Left renal cortex interstitium (tissue), 4 donors: ENCODE measurements at regions not wholly inside any gene's neighbourhood (a gene's known extent, or its start where the extent isn't known, plus 50 kb on each side); places are given as distances from the start of the nearest gene placed in this dataset.

ENCODE experiments used
- DNase-seq, 4 donors: peaks; one replicate each; pipeline ENCODE4 v3.0.0-alpha.2; 2013; ENCODE audit warnings: low read depth in 4 of 4, low spot score in 2 of 4, missing footprints in 1 of 4

DNA sequence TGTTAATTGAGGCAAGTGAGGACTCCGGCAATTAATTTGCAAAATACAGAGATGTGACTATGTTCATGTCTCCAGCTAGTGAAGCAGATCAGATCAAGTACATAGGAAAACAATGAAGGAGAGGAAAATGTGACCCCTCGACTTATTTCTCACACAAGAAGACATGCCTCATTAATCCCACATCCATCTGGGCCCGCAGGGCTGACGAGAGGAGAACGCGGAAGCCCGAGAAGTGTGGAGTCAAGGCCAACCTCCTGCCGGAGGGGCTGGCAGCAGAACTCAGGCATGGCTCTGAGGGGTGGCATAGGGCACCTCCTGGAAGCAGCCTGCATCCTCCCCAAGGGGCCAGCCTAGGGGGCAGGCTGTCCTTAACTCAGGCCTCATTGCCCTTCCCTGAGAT lies 54.4 kb downstream of the ZNF503 start:
- peak in 2 of 4 donors; percentile 56 to 73 for DNase-seq

DNA sequence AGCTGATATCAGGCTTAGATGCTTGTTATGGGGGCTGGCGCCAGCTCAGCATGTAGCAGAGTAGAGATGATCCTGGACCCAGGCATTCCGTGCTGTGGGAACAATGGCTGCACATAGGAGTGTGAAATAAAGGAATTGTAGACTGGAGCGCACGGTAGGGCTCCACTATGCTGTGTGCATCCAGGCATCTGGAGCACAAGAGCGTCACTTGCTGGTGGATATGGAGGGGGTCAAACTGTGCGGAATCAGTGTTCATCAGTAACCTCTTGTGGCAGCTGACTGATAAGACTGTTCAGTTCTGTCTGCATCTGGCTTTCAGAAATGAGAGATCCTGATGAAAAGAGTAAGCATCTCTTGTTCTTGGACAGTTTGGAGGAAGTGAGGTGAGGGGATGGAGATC lies 55.8 kb downstream of the ZNF503 start:
- no peak for DNase-seq

DNA sequence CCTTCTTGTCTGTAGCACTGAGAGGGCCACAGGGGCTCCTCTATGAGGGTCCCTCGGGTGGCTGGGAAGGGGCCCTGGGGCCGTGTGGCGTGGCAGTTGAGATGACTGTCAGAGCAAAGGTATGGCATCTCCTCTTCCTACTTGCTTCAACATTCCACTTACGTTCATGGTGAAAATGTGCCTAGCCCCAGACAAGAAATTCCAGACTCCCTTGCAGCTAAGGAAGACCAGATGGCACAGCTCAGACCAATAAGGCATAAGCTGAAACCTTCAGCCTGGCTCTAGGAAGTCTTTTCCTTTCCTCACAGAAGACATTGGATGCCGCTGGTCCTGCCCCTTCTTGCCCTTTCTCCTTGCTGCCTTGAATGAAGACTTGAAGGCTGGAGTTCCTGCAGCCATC lies 57.4 kb downstream of the ZNF503 start:
- no peak for DNase-seq

DNA sequence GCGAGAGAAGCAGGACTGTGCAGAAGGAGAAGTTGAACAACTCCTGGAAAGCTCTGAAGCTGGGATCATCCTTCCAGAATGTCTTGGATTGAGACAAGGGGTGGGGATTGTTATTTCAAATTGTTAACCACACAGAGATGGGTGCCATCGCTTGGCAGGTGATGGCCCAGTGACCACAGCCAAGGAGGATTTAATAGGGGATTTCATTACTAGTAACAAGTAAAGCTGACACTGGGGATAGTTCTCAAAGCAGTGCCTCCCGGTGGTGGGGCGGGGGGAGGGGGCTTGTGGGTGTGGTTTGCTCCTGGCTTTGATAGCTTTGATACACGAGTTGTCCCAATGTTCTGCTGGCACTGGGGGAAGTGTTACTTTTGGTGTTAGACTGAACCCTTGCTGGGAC lies 59.2 kb downstream of the ZNF503 start:
- DNase-seq = no peak

DNA sequence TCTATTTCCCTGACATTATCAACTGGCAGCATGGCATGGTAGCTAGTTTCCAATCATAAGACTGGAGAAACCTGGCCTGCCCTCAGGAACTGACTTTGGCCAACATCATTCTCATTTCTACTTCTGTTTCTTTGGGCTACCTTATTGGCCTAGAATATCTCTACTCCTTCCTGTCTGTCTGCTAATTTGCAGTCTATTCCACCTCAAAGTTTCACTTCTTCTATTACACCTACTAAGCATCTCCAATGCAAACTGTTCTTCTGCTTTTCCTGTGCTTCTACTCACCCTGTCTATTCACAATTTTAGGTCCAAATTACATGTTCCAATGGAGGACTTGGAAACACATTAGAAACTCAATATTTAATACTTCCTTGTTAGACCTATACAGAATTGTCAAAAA lies 65.6 kb downstream of the ZNF503 start:
- no peak for DNase-seq

DNA sequence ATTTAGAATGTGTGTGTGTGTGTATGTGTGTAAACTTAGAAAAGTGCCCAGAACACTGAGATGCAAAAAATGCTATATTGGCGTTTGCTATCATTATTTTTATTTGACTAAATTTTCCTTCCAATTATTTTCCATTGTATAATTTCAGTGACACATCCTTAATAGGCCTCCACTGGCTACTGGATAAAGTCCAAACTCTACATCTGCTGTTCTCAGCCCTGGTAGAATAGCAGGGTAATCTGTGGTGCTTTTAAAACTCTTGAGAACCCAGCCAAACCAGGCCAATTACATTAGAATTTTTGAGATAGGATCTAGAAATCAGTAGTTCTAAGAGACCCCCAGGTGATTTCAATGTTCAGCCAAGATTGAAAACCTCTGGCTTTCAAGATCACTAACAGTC lies 66.4 kb downstream of the ZNF503 start:
- no peak for DNase-seq

DNA sequence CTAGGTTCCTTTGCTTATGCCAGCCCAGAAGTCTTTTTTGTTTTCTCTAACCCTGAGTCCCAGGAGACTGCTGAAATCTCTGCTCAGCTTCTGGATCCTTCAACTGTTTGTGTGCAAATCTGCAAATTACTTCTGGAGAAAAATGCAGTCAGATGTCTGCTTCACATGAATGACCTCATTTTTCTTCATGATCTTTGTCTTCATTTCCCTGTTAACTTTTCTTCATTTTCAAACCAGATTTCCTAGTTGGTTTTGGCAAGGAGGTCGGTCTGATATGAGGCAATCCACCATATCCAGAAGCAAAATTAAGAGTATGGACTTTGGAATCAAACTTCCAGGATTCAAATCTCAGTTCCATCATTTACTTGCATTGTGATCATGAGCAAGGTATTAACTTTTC lies 66.8 kb downstream of the ZNF503 start:
- DNase-seq = no peak

DNA sequence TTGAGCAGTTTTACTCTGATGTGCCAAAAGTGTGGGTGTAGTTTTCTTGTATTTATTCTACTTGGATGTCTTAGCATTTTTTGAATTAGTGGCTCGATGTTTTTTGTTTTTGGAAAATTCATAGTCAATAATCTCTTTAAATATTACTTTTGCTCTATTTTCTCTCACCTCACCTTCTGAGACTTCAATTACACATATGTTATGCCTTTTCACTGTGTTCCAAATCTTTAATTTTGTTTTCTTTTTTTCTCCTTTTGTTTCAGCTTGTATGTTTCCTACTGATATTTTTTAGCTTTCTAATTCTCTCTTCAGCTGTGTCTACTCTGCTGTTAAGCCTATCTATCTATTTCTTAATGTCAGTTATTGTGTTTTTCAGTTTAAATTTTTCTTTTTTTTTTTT lies 69.5 kb downstream of the ZNF503 start:
- no peak for DNase-seq

DNA sequence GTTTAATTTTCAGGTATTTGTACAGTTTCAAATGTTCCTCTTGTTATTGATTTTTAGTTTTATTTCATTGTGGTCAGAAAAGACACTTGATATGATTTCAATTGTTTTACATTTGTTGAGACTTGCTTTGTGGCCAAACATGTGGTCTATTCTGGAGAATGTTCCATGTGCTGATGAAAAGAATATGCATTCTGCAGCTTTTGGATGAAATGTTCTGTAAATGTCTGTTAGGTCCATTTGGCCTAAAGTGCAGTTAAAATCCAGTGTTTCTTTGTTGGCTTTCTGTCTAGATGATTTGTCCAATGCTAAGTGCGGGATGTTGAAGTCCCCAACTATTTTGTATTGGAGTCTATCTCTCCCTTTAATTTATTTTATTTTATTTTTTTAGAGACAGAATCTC lies 70.5 kb downstream of the ZNF503 start:
- no peak for DNase-seq

DNA sequence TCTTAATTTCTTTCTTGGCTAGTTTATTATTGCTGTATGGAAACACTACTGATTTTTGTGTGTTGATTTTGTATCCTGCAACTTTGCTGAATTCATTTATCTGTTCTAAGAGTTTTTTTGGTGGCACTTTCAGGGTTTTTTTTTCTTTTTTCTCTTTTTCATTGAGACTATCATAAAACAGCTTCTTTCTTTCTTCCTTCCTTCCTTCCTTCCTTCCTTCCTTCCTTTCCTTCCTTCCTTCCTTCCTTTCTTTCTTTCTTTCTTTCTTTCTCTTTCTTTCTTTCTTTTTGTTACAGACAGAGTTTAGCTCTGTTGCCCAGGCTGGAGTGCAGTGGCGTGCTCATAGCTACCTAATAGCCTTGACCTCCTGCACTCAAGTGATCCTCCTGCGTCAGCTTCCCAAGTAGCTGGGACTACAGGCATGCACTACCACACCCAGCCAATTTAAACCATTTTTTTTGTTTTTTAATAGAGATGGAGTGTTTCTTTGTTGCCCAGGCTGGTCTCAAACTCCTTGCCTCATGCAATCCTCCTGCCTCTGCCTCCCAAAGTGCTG lies 72.3 kb downstream of the ZNF503 start:
- no peak for DNase-seq

DNA sequence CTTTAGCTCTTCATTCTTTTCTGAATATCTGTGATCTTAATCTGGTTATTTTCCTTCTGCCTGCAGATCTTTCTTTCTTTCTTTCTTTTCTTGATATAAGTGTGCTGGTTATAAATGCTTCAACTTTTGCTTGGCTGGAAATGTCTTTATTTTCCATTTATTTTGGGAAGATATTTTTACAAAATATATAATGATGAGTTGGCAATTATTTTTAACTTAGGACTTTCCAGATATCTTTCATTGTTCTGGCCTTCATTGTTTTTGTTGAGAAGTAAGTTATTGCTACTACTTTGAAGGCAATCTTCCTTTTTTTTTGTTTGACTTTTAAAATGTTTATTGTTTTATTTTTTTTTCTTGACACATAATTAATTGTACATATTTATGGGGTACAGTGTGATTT lies 75.3 kb downstream of the ZNF503 start:
- DNase-seq = no peak

DNA sequence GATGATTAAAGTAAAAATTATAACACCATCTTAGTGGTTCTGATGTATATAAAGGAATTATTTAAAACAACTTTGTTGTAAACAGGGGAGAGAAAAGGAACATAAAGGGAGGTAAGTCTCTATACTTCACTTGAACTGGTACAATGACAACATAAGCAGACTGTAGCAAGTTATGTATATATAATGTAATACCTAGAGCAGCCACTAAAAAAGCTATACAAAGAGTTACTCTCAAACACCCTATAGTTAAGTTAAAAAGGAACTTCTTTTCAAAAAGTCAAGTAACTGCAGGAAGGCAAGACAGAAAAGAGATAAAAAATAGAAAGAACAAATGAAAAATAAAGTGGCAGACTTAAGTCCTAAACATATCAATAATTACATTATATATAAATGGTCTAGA lies 82.3 kb downstream of the ZNF503 start:
- DNase-seq = no peak

DNA sequence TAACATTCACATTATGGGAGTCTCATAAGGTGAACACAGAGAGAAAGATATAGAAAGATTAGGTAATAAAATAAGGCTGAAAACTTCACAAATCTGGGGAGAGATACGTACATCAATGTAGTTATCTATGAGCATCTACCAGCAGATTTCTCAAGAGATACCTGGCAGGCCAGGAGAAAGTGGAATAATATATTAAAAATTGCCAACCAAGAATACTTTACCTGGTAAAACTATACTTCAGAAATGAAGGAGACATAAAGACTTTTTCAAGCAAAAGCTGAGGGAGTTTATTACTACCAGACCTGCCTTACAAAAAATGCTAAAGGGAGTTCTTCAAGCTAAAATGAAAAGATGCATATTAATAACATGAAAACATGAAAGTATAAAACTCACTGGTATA lies 78.8 kb upstream of the COMTD1 start:
- no peak for DNase-seq

DNA sequence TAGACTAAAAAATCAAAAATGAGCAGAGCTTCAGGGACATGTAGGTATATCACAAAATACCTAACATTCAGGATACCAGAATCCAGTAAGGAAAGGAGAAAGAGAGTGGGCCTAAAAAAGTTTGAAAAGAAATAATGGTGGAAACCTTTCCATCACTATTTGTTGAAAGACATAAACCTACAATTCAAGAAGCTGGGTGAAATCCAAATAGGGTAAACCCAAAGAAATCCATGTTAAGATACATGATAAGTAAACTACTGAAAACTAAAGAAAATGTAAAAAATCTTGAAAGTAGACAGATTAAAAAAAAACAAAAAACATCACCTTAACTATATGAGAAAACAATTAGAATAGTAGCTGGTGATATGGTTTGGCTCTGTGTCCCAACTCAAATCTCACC lies 76.7 kb upstream of the COMTD1 start:
- DNase-seq = no peak

DNA sequence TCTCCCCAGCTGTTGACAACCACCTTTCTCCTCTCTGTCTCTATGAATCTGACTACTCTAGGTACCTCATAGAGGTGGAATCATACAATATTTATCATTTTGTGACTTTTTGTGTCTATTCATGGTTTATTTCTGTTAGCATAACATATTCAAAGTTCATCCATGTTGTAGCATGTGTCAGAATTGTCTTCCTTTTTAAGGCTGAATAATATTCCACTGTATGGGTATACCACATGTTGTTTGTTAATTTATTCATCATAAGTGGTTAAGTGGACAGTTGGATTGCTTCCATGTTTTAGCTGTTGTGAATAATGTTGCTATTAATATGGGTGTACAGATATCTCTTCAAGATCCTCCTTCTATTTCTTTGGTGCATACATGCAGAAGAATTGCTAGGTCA lies 69.9 kb upstream of the COMTD1 start:
- DNase-seq = no peak

DNA sequence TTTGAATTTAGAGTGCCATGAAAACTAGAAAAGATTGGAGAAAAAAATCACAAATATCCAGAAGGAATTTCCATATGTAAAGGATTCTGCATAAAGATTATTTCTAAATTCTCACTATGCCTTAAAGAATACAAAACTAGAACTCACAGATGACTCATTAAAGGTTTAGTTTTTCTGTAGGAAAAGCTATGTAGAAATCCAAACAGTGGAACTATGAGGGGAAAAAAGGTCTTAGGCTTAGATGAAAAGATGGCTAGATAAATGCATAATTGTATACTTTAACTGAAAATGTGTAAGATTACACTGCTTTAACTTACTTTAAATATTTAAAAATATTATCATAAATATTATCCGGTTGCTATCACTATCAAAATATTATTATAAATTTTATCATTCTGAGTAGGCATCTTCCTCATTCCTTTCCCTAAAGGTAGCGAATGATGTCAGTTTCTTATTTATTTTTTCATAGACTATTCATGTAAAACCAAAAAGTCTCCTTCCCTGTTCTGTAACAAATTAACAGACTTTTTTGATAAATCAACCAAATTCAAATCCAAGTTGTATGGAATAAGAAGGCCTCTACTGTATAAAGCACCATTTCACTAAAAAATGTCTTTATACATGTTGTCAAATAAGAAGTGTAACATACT lies 69.1 kb upstream of the COMTD1 start:
- no peak for DNase-seq

DNA sequence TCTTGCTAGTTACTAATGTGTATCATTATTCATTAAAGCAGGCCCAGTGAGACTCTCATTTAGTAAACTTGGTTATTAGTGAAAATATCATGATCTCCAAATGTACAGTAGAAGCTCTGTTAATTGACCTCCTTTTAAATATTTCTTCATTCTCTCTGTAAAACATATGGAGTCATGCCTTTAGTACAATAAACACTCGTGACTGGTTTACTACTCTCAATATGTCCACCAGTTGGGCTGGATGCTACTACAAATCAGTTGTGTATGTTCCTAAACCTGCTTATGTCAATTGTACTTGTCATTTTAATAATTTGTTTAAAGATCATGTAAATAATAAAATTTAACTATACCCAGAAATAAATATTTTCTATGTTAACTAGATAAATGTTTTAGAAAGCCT lies 68.6 kb upstream of the COMTD1 start:
- DNase-seq = no peak

DNA sequence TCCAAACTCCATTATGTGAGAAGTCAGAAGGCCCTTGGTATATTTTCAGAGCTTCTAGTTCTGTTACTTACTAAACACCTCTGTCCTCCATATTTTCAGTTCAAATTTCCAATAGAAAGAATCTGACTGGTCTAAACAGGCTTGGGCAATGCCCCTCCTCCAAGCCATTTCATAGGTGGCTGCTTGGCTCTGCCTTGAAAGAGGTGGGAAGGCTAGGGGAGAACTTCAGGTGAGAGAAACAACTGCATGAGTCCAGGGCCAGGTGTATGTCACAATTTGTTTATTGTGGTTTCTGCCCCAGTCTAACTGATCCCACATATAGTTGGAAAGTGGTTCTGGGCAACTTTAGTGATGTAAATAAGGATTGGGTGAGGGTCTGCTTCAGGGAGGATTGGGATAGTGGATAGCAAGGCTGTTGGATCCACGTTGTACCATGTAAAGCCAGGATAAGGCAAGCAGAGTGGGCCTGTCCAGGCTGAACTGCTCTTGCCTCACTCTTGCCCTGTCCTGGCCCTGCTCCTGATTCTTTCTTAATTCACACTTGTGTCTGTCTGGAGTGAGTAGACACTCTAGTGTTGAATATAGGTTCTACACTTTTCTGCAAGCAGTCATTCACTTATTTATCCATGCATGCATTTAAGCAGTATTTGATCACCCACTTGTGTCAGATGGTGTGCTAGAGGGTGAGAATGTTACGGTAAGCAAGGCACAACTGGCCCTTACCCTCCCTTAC lies 67.5 kb upstream of the COMTD1 start:
- no peak for DNase-seq

DNA sequence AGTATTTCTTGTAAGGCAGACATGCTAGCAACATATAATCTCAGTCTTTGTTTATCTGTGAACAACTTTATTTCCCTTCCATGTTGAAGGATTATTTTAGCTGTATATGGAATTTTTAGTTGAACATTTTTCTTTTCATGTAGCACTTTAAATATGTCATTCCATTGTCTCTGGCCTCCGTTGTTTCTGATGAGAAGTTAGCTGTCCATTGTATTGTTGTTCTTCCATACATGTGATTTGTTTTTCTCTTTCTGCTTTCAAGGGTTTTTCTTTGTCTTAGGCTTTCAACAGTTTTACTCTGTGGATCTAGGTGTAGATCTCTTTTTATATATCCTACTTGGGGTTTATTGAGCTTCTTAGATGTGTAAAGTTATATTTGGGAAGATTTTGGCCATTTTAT lies 66.3 kb upstream of the COMTD1 start:
- no peak for DNase-seq

DNA sequence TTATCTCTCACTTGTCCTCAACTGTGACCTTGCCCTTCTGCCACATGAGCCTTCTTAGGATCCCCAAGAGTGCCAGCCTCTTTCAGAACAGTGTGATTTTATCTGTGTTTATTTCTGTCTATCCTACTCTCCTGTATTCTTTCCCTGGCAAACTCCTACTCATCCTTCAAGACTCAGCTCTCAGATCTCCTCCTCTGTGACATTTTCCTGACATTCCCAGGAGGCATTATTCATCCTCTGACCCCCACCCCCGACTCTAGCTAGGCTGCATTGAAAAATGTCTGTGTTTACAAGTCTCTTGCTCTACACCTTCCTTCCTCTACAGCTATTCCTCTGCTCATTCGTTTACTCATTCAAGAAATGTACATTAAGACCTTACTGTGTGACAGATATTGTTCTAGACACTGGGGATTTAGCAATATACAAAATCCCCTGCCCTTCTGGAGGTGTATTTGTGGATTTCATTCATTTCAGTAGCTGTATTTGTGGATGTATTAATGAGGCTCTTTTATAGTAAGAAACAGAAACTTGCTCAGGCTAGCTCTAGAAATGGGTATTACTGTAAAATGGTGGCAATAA lies 61.4 kb upstream of the COMTD1 start:
- DNase-seq = no peak

DNA sequence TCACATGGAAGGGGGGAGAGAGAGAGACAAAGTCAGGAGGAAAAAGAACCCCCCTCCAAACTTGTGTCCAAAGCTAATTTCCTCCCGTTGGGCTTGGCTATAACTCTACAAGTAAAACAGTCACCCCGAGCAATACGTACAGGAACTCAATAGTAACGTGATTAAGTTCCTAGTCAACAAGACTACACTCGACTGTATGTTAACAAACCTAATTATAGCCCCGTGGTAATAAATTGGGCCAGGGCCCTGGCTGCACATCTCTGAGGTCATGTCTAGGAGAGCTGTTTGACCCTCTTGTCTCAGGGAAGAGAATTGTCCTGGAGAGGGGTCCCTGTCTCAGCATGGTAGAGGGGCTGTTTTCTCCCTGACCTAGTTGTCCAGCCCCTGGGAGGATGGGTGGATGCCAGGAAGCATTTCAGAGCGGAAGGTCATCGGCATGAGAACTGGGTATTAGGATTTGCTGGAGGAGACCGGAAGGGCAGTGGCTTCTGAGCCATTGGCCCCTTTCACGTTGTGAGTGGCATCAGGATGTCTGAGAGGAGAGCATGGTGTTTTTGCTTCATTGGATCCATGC lies 60.2 kb upstream of the COMTD1 start:
- DNase-seq = peak in 1 of 4 donors; percentile 59
